HG03442 (cell line): ENCODE measurements at regions not wholly inside any gene's neighbourhood (a gene's known extent, or its start where the extent isn't known, plus 50 kb on each side); places are given as distances from the start of the nearest gene placed in this dataset.
"Not testable (repeated sequence)": the region's sequence is repeated elsewhere in the genome, so short reads cannot be mapped to it uniquely, and the experiment has no call there.

ENCODE experiments used
- ATAC-seq: cut with Tn5 transposase; IDR thresholded peaks from one replicate; pipeline ENCODE4 v1.9.1; 2021; ENCODE audit warnings: mild to moderate bottlenecking, moderate library complexity; ENCODE audit not compliant: unreplicated experiment

DNA sequence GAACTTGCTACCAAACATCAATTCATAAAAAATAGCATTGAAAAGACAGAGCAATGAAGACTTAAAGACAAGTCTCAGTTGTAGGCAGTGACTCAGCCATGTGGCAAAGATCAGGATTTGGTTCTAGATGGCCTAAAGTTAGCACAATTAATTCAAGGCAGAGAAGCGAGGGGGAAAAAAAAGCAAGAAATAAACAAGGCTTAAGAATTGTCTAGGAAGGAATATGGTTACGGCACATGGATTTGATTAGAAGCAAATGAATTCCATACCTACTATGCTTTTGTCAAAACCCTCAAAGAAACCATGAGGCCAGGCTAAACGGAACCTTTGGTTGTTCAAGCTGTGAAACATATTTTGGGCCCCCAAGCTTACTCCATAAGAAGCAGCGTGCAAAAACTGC, 362.2 kb upstream of the KCNH7 start:
- no peak for ATAC-seq

DNA sequence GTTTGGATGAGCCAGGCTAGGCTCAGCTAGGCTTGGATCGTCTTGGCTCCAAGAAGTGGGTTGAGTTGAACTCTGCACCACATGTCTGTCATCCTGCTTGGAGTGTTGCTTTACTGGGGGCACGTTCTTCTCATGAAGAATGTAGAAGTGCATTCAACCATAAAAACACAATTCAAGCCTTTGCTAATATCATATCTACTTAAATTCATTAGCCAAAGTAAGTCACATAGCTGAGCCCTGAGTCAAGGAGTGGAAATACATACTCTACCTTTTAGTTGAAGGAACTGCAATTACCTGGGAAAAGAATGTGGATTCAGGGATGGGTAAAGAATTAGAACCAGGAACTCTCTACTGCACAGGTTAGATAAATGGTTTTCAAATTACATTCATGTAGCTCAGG, 360.4 kb upstream of the KCNH7 start:
- no peak for ATAC-seq

DNA sequence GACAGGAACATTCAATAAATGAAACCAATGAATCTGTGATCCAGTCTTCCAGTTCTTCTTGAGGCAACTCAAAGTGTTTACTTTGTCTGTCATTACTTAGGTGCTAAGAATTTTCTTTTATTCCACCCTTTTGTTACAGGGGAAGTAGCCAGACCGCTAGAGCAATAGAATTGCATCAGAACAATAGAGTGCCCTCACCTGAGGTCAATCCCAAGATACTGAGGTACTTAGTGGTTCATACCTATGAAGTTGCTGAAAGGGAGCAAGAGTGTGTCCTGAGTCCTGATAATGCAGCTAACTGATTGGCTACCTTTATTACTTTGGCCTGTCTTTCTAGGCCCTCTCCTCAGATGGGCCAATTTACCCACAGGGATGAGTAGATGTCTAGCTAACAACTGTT, 359.4 kb upstream of the KCNH7 start:
- ATAC-seq = no peak

DNA sequence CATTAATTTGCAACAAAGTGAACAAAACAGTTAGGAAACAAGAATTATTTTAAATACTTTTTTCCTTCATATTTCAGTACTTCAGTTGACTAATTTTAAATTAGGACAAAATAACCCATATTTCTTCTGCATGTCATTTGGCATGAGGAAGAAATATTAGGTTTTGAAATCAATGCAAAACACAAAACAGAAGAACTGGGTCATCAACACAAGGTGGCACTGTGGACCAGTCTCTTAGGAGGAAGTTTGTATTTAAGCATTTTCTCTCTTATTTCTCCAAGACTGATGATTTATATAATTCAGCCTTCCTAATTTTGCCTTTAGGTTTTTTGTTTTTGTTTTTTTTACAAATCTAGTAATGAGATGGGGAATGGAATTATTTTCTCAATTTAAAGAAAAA, 352.8 kb upstream of the KCNH7 start:
- no peak for ATAC-seq

DNA sequence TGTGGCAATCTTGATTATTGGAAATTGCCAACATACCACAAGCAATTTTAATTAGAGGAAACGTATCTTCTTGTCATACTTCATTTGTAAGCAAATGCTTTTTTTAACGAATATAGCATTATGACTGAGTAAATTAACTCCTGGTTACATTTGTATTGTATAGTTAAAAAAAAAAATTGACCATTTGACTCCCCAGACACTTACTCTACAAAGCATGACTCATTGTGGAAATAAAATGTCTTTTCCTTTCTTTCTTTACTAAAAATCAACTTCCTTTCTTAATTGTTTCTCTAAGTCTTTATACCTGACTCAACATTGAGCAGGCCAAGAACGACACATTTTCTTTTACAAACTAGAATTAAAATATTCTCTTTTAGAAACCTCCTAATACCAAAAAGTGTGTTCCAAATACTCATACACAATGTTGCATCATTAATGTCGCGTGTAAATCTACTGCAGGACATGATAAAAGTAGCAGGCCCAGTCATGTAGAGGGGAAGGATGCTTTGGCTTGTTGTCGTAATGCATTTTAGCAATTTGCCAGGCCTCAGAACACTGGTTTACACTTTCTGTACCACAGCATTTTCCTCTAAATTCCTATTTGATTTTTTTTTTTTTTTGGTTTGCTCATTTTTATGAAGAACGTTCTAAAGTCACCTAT, 349.6 kb upstream of the KCNH7 start:
- ATAC-seq = no peak

DNA sequence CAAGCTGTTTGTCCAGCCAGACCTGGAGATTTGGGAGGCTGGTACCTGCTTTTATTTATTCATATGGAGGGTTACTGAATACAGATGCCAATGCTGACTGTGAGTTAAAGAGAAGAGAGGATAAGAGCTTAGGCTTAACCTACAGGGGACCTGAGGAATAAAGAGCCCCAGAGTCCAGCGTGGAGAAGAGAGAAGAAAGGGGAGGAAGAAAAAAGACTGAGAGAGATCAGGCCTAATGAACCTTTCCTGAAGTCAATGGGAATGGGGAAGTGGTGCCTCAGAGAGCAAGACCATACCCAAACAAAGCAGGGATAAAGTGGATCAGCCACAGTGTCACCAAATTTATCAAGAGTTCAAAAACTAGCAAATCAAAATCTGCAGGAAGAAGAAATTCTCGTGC, 348.6 kb upstream of the KCNH7 start:
- no peak for ATAC-seq

DNA sequence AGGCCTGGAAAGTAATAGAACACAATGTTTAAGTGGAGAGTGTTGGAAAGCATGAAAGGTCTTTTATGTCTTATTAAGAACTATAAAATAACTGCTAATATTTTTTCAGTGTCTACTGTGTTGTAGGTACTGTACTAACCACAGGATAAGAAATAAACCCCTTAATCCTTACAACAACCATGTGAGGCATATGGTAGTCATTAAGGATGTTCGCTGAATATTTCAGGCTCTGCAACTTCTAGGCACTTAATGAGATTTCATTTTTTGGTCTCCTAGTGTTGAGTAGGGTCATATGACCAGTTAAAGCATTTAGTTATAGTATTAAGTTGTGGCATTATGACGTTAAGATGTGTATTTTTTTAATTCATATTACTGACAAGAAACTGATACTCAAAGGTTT, 346.6 kb upstream of the KCNH7 start:
- ATAC-seq = no peak

DNA sequence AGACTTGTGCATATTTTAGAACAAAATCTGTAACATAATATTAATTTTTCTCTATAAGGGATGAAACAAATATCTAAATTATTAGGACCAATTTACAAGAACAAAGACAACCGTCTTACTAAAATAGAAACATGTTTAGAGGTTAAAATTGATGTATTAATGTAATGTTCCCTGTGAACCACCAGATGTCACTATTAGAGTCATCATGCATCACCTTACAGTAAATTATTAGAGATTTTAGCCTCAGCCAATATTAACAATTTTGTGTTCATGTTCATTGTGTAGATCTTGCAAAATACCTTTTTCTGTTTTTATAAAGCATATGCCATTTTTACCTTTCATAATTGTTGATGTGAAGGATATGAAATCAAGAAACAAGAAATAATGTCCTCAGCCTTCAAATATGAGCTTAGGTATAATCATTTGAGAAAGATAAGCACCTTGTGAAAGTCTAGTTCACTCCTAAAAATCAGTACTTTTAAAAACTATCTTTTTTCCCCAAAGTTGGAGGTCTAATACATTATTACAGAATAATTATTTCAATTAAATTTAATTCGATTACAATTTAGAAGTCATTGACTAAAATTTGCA, 344.3 kb upstream of the KCNH7 start:
- ATAC-seq = peak; percentile 67

DNA sequence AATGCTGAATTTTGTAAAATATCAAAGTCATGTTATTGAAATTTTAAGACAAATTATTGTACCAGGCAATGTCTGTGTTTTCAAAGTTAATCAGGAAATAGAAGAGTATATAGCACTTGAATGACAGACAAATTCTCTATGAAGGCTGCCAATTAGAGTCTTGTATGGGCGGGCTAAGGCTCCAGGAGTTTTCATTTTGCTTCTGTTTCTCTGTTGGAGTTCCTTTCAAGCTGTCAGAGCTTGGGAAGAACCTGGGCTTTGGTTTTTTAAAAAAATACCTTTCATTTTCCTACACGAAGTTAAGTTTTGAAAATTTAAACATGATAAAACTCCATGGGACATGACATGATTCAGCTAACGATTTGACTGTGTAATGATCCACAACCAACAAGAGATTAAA, 339.0 kb upstream of the KCNH7 start:
- ATAC-seq = no peak

DNA sequence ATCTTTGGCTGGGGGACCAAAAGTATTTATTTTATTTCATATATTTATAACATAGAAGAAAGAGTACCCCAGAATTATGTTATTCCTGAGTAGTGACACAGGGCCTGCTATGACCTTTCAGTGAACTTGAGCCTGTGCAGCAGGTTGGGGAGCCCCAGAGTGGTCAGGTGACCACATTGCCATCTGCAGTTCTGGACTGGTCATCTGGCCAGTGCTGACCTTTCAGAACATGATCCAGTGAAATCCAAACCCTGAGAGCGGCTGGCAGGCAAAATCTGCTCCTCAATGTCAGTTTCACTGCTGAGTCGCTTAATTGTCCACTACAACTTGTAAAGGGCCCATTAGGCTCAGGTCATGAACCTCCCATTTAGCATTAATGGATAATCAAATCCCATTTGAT, 336.7 kb upstream of the KCNH7 start:
- no peak for ATAC-seq

DNA sequence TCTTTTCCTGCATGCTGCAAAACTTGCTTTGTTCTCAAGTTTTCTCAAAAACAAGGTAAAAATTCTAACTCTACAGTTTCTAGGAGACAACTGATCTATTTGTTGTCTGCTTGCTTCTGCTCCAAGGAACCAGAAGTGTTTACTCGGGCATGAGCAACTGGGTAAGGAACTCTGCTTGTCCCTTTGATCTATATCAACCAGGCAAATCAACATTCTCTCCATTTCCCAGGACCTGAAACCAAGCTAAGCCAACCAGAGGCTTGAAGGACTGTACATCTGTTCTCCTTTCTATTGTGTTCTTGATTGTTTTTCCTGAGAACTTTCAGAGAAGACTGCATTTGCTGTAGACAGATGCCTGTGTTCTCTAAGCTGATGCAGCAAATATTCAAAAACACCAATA, 335.0 kb upstream of the KCNH7 start:
- no peak for ATAC-seq

DNA sequence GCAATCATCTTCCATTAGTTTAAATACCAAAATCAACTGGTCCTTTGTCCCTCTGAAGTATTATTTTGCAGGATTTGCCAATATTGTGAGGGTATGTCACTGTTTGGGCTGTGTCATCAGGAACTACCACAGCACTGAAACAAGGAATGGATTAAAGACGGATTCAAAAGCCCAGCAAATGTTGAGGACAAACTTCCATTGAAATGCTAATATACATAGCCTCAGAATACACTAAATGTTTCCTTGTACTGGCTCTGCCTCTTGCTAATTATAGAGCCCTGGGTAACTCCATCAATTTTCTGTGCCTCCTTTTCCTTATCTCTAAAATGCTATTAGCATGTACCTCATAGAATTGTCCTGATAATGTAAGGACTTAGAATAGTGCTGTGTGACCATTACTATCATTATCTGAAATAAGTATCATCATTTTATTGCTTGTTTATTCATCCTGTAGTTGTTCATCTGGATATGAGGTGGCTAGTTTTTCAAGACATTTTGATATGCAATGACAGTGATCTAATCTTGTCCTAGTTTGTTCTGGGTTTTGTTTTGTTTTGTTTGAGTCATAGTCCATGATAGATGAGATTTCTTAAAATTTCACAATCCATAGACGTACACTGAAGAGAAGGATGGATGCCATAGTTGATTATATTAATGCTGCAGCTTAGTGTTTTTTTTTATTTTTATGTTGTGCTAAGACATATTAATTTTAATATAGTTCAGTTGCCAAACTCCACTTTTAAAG, 333.4 kb upstream of the KCNH7 start:
- ATAC-seq = no peak

DNA sequence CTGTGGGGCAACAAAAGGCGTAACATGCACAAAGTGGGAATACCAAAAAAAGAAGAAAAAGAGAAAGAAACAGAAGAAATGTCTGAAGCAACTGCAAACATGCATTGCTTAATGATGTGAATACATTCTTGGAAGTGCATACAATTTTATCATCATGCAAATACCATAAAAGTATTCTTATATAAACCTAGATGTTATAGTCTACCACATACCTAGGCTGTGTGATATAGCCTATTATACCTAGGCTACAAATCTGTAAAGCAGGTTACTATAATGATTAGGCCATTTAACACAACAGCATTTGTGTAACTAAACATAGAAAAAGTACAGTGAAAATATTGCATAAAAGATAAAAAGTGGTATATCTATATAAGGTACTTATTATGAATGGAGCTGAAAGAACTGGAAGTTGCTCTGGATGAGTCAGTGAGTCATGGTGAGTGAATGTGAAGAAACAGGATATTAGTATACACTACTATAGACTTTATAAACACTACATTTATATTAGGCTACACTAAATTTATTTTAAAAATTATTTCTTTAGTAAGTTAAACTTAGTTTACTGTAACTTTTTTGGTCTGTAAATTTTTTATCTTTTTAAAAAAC, 319.4 kb upstream of the KCNH7 start:
- ATAC-seq = no peak

DNA sequence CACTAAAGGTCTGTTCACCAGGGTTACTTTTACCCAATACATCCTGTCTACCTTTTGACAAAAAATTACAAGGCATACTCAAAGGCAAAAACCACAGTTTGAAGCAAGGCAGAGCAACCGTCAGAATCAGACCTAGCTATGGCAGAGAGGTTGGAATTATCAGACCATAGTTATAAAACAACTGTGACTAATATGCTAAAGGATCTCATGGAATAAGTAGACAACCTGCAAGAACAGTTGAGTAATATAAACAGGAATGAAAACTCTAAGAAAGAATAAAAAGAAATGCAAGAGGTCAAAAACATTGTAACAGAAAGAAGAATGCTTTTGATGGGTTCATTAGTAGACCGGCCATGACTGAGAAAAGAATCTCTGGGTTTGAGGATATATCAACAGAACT, 318.8 kb upstream of the KCNH7 start:
- ATAC-seq = no peak

DNA sequence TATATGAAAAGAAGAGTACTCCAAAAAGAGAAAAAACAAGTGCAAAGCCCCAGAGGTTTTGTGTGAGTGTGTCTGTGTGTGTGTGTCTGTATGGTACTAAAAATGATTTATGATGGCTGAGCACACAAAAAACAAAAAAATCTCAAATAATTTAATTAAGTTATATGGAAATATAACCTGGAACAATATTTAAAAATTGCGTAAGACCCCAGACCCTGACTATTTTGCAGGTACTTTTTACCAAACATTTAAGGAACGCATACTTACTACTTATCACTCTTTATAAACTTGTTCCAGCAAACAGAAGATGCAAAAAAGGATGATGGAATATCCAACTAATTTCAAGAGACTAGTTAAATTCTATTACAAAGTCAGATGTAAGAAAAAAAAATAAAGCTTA, 317.4 kb upstream of the KCNH7 start:
- ATAC-seq = no peak

DNA sequence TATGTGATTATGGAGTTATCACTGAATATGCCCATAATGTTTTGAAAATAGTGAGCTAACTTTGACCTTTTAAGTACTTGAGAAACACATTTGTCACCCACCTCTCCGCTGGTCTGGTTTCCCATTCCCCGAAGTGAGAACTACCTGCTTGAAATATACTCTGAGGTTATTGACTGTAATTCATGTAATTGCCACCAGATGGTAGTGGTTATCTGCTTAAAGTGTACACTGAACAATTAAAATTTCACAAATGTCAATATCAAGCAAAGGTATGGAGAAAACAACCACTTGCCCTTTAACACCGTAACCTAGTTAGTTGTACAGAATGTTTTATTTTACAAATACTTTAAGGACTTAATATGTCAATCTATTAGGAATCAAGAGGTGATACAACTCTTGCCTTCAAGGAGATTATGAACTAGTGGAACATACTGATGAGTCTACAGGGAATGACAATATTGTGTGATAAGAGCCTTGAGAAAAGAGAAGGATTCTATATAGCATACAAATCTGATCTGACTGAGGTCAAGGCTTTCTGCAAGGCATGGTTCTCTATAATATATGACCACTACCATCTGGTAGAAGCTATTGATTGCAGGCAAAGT, 316.8 kb upstream of the KCNH7 start:
- ATAC-seq = peak; percentile 92

DNA sequence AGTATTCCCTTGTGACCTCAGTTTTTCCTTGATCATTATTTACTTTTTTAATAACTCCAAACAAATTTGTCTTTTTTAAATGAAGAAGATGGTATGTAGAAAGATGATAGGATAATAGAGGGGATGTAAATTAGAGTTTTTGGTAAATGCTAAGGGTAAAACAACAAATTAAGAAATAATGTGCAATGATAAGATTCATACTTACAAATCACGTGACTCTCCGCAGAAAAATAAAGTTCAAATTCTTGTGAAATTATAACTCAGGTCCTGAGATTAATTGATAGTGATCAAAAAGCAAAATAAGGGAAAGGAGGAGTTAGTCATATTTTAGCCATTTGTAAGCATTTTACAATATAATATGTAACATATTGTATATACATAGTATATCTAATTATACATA, 304.1 kb upstream of the KCNH7 start:
- no peak for ATAC-seq

DNA sequence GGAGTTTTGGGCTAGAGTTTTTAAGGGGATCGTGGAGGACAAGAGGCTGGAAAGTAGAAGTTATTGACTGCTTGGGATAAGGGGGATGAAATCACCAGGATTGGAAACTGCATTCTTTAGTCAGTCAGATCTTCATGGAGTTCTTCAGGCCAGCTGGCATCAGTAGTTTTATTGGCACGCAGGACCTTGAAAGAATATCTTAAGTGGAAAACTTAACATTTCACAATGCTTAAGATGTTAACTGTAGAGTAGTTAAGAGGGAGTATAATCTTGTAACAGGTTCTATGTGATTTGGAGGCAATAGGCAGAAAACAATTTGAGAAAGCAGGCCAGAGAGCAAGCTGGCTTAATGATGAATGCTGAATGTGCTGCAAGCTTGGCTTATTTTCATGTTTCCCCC, 300.4 kb upstream of the KCNH7 start:
- ATAC-seq = no peak

DNA sequence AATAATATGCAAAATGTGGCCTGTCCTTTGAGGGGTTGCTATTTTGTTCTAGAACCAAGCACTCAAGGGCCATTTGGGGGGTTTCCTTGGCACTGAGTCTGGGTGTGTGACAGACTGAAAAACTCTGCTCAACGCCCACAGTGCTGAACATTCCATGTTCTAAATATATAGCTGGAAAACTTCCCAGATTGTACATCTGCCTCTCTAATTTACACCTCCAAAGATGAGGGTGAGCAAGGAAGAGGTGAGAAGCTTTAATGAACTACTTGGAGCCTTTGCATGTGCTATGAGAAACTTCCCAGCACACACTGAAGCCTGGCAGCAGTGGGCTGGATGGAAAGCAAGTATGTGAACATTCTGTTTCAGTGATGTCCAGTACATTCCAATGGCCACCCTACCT, 296.7 kb upstream of the KCNH7 start:
- no peak for ATAC-seq

DNA sequence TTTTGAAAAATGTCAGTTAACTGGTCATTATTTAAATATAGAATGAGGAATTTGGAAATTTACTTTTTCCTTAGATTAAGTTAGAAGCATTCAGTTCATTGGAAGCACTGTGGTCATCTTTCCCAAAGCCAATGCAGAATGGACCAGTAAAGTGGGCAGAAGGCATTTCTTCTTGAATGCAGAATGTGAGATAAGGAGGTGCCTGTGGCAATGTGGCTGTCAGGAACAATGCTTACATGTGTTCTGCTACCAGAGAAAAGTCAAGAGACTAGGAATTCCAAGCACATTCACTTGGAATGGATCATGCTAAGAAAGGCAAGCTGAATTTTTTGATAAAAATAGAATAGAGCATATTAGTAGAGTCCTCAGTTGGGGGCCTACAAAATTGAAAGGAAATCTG, 295.0 kb upstream of the KCNH7 start:
- no peak for ATAC-seq

DNA sequence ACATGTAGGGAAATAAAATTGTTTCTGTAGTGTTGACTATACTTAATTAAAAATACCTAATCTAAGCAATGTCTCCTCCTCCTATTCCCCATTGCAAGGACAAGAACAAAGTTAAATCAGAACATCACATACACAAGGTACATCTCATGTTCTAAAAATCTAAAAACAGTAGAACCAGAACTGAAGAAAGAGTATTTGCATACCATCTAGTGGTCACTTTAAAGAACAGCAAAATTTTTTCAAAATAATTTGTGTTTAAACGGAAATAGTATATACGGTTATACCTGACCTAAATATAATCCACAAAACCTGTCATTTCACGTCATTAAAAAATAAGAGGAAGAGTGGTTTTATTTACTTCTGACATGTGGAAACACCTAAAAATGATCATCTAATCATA, 294.3 kb upstream of the KCNH7 start:
- ATAC-seq = no peak

DNA sequence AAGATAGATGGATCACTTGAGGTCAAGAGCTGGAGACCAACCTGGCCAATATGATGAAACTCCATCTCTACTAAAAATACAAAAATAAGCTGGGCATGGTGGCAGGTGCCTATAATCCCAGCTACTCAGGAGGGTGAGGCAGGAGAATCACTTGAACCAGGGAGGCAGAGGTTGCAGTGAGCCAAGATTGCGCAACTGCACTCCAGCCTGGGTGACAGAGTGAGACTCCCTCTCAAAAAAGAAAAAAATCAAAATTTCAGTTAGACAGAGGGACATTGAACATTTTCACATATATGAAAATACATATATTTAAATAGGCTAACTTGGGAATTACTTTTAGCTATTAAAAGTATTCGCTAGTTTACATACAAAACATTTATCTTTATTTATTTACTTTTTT, 293.6 kb upstream of the KCNH7 start:
- ATAC-seq = not testable (repeated sequence)
